TTC549 (cell line): ENCODE measurements at regions not wholly inside any gene's neighbourhood (a gene's known extent, or its start where the extent isn't known, plus 50 kb on each side); places are given as distances from the start of the nearest gene placed in this dataset.
"Not testable (repeated sequence)": the region's sequence is repeated elsewhere in the genome, so short reads cannot be mapped to it uniquely, and the experiment has no call there.

Source experiments
- FAIRE-seq: peaks from 2 replicates; lab custom pipeline; 2012; peaks lifted over from hg19 to GRCh38; lab: Jason Lieb, UNC

DNA sequence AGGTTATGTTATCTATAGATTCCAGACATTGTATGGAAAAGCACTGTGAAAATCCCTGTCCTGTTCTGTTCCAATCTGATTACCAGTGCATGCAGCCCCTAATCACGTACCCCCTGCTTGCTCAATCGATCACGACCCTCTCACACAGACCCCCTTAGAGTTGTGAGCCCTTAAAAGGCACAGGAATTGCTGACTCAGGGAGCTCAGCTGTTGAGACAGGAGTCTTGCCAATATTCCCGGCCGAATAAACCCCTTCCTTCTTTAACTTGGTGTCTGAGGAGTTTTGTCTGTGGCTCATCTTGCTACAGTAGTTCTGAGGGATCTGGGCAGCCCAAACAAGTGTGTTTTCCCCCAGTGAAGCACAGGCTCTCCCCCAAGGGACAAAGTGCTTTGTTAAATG, 596.3 kb upstream of the EPHA5 start:
- FAIRE-seq = not testable (repeated sequence)

DNA sequence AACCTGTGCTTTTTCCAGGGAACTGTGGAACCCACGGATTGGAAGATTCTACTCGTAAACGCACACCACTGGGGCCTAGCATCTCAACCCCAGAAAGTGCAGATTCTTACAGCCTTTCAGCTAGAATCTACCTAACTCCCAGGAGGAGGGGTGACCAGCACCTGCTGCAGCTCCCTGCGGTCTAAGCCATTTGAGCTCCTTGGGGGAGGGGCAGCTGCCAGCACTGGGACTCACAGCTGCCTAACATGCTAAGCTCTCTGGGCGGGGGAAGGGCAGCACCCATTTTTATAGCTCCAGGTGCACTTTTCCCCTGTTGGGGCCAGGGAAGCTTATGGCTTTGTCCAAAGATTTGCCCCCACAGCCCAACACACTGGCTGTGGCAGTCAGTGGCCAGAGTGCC, 595.7 kb upstream of the EPHA5 start:
- no peak for FAIRE-seq

DNA sequence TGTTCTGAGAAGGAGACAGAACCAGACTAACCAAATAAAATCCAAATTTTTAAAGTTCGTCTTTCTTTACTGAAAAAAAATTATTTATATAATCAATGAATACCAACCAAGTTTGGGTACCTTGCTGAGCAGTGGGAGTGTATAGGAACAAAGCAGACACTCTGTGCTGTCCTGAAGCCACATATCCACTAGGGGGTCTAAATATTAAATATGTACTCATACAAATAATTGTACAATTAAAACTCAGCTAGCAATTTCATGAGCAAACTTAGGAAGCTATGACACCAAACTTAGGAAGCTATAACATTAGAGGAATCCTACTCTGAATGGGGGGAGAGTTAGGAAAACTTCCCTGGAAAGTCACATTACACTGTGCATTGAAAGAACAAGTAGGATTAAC, 582.0 kb upstream of the EPHA5 start:
- no peak for FAIRE-seq

DNA sequence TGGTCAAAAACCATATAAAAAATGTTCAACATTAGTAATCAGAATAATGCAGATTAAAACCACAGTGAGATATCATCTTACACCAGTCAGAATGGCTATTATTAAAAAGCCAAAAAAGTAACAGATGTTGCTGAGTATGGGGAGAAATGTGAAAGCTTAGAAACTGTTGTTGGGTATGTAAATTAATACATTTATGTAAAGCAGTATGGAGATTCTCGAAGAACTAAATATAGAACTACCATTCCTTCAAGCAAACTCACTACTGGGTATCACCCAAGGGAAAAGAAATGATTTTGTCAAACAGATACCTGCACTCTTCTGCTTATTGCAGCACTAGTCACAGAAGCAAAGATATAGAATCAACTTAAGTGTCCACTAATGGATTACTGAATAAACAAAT, 576.4 kb upstream of the EPHA5 start:
- no peak for FAIRE-seq

DNA sequence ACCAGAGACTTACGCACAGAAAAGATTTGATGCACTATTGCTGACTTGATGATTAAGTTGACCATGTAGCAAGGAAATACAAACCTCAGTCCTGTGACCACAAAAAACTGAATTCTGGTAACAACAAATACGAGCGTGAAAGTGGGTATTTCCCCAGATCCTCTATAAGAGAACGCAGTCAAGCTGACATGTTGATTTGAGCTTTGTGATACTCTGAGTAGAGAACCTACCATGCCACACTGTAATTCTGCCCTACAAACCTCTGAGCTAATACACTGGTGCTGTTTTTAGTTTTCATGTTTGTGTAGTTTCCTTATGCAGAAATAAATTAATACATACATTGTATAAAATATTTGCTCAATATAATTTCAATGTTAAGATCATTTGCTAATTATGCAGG, 565.6 kb upstream of the EPHA5 start:
- FAIRE-seq = no peak

DNA sequence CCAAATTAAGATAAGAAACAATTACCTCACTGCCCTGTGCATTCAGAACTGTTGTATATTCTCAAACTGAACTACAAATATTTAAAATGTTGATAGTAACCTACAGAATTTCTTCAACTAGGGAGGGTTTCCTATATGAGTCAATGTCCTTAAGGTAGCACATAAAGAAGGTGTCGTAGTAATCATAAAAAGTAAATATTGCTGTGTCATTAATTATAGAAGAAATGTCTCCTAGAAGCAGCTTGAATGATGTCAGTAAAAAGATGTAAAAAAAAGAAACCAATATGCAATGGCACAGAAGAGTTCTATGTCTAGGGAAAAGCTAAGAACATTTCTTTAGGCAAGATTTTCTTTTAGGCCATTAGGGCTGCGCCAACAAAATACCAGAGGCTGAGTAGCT, 559.6 kb upstream of the EPHA5 start:
- FAIRE-seq = no peak

DNA sequence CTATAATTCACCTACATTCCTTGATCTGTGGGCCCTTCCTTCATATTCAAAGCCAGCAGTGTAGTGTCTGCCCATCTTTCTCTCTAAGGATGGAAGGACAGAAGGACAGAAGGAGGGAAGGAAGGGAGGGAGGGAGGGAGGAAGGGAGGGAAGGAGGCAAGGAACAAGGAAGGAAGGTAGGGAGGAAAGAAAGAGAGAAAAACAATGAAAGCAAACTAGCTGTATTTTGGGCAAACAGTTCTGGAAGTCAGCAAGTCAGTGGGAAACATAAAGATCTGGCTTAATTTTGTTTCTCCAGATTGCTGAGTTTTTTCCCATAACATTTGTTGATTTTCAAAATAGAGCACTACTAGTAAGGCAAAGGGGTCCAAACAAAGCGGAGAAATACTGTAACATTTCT, 555.2 kb upstream of the EPHA5 start:
- FAIRE-seq = no peak

DNA sequence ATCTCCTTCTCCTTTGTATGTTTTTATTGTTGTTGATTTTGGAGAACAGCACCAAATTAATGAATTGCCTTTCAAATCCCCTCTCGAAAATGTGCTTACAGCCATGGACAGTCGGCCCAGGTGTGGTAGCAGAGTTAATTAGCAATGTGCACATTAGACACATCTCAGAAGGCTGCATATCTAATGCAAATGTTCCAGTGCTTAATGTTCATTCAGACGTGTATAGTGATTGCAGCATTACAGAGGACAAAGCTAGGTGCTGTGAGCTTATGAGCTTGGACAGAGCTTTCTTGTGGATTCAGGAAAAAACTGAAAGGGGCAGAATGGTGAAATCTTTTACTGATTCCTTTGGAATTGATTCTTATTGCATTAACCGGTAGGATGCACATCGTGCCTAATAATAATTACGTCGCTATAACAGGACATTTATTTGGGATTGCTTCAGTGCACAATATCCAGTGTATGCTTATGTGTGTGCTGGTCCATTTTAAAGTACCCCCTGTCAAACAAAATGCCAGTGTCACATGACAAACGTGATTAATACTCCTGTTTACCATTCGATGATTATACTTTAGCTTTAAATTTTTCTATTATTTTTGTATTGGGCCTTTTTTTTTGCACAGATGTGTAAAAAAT, 552.9 kb upstream of the EPHA5 start:
- no peak for FAIRE-seq

DNA sequence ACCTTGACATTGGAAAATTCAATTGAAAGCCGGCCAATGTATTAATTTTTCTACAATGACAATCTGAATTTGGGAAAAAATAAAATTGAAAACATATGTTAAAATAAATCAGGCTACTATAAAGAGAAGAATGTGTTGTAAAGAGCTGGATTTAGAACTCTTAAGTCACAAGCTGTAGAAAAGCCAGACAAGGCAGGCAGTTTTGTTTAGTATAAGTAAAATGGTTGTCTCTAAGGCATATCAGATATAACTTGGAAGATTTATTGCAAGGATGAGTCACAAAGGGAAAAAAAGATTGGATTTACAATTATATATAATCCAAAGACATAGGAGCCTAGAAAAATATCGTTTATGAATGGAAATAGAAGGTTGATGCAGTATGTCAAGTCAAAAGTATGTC, 549.1 kb upstream of the EPHA5 start:
- no peak for FAIRE-seq

DNA sequence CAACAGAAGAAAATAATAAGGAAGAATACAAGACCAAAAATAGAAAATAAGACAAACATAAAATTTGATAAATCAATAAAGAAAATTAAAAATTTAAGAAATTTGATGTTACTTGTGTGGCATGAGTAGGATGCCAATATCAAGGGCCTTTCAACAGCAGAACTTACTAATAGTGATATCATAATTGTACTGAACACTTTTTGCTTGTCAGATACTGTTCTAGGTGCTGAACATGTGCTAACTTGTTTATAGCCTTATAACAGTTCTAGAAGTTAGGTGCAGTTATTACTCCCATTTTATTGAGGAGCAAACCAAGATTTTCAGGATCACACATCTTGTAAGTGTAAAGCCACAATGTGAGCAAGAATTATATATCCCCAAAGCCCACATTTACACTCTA, 546.0 kb upstream of the EPHA5 start:
- no peak for FAIRE-seq

DNA sequence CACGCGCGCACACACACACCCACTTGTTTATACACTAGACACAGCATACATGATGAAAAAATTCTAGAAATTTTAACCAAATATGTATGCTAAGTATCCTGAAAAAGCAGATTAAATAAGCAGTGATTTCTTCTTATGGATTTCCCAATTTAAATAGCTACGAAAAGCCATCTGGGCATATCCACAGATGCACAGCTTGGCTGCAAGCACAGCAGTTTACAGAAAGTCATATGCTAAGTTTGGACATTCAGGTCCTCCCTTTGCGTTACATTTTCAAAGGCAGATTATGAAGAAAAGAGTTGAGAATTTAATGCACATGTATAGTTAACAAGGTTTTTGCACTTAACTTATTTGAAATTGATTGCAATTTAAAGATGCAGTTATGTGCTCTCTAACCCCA, 542.2 kb upstream of the EPHA5 start:
- no peak for FAIRE-seq

DNA sequence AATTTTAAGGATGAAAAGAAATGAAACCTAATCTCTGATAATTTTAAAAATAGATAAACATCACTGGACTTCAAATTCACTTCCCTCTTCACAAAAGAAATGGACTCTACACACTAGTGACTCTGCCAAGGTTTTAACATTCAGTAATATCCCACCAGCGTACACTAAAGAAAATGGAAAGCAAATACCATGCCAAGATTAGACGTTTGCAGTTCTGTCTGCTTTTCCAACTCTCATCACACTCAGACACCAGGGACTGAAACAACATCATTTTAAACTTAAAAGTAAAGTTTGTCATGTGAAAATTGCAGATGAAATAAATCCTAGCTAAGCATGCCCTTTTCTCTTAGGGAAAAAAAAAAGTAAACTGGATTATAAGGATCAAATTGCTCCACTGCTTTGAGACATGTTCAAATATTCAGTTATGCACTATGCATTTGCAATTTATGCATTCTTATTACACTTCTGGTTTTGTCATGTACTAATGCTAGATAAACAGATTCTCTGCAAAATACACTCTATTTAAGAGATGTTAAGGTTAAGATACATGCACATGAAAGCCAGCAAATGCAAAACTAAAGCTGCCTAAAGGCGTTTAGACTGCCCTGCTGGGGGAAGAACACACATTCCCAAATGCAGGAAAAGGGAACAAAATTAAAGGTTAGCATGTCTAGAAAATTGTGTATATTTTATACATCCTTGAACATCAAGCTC, 534.4 kb upstream of the EPHA5 start:
- FAIRE-seq = no peak

DNA sequence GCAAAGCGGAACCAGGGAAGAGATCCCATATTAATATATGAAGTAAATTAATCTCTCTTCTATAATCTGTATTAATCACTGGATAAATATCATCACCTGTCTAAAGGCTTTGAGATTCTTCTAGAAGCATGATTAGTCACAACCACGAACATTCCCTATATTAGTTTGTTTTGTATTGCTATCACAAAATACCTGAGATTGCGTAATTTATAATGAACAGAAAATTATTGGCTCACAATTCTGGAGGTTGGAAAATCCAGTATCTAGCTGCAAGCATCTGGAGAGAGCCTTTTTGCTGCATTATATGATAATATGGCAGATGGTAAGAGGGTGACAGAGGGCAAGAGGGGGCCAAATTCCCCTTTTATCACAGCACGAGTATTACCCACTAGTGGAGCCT, 532.6 kb upstream of the EPHA5 start:
- no peak for FAIRE-seq

DNA sequence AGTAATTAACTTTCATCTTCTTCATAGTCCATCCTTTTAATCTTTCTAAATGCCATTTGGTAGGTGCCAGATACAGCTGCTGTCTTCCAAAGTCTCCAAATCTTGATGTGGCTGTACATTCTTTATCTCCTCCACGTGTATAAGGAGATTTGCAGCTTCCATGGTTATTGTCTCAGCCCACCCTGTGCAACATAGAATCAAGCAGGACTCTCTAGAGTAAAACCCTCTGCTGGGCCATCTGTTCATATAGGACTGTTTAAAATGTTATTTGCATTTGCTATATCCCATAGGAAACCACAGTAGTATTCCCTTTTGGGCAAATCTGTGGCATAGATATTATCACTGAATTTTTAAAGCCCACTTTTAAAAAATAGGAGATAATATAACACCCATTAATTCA, 527.2 kb upstream of the EPHA5 start:
- no peak for FAIRE-seq

DNA sequence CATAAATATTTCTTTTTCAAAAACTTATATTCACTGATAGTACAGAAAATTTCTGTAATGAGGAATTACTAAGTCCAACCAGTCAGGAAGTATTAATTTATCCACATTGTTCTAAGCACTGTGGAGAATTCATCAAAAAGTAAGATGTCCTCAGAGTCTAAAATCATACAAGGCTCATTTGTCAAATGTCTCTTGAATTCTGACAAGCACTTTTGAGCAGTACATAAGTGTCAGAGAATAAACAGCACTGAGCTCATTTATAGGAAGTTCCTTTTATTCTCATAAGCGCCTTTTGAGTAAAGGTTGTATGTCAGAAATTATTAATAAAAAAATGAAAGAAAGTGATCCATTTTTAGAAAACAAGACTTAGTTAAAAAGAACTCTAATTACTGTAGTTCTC, 523.2 kb upstream of the EPHA5 start:
- no peak for FAIRE-seq

DNA sequence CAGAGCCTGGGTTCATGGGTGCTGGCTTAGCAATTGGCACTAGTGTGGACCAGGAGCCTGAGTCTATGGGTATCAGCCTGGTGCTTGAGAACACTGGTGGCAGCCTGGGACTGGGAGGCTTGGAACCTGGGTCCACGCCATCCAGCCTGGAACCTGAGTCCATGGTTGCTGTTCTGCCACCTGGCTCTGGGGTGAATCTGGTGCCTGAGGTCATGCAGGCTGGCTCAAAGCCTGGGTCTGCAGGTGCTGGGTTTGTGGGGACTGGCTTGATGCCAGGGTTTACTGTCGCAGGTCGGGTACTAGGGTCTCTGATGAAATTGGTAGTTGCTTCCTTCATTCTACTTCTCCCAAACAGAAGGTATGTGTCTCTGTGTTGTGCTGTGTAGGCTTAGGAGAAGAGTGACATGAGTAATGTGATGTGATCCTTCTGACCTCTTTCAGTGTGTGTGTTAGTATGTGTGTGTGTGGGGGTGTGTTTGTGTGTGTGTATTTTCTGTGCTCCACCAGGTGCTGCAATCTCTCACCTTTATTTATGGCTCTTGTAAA, 517.0 kb upstream of the EPHA5 start:
- no peak for FAIRE-seq

DNA sequence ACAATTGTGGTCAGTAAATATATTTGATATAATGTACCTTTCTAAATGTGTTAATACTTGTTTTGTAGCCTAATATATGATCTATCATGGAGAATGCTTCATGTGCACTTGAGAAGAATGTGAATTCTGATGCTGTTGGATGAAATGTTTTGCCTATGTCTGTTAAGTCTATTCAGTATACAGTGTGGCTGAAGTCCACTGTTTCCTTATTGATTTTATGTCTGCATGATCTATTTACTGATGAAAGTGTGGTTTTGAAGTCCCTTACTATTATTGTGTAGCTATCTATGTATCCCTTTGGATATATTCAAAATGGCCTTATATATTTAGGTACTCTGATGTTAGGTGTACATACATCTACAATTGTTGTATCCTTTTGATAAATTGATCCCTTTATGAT, 515.8 kb upstream of the EPHA5 start:
- no peak for FAIRE-seq

DNA sequence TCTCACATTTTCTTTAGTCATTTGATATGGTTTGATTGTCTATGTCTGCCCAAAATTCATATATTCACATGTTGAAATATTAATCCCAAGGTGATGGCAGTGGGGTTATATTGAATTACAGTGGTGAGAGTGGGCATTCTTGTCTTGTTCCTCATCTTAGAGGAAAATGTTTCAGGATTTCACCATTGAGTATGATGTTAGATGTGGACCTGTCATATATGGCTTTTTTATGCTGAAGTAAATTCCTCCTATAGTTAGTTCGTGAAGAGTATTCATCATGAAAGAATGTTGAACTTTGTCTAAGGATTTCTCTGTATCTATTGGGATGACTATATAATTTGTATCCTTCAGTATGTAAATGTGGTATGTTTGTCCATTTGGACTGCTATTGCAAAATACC, 512.3 kb upstream of the EPHA5 start:
- FAIRE-seq = no peak

DNA sequence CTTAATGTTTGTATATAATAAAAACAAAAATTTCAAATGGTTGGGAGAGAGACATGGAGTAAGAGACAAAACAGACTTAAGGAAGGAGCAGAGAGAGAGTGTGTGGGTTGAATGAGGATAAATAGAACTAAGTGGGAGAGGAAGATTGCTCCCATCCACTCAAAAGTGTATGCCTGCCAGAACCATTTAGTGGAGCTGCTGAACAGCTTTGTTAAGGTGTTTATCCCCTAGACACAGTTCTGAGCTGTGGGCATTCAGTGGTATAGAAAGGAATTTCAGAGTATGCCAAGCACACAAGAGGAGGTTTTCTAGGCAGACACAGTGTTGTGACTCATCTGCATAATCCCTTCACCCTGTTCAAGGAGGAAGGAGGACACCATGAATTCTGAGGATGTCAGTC, 508.6 kb upstream of the EPHA5 start:
- FAIRE-seq = no peak

DNA sequence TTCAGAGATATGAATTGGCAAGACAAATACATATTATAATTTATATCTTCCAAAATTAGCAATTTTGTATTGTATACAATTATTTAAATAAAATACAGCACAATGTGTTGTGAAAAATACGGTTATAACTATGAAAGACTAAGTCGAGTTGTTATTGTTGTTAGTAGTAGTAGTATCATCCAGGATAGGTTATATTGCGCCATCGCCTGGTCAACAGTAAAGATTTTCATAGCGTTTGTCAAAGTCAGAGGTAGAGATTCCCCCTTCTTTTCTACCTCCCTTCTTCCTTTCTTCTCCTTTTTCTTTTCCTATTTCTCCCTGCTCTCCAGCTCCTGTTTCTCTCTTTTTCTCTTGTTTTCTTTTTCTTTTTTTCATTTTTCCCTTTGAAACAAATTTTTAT, 499.1 kb upstream of the EPHA5 start:
- peak; percentile 49 for FAIRE-seq

DNA sequence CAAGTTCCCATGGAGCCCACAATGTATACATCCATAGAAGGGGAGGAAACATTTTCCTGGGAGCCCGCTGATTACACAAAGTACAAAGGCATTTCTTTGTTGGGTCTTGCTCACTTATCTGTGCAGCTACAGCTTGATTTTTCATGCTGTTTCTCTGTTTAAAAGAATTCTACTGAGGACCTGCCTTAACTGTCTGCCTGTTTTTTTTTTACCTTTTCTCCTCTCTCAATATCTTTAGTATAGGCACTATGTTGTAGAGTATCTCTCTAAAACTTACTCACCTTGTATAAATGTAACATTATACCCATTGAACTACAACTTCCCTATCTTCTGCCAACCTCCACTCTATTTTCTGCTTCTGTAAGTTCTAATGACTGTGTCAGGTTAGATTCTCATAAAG, 494.6 kb upstream of the EPHA5 start:
- no peak for FAIRE-seq

DNA sequence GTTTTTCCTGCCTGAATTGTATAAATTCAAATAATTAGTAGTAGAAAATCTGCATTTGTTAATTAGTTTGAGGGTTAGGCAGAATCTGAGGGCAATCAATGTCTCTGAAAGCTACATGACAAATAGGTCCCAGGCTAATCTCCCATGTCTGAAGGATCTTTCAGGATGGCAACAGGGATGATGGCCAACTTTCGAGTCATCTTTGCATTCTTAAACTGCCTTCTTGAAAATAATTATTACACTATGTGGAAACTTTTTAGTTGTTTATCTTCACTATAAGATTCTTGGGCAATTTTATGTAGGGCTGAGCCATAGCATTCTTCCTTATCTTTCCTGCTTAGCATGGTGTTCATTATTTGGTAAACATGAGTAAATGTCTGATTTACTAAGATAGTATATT, 490.3 kb upstream of the EPHA5 start:
- no peak for FAIRE-seq

DNA sequence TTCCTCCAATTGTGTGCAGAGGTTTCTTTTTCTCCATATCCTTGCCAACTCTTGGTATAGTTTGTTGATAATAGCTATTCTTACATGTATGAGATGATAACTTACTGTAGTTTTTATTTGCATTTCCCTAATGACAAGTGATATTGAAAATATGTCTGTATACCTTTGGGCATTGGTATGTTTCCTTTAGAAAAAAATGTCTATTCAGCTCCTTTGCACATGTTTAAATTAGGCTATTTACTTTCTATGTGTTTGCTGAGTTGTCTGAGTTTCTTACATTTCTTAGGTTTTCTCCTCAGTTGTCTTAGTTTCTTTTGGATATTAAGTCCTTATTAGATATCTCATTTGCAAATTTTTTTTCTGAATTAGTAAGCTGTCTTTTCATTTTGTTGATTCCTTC, 487.3 kb upstream of the EPHA5 start:
- no peak for FAIRE-seq

DNA sequence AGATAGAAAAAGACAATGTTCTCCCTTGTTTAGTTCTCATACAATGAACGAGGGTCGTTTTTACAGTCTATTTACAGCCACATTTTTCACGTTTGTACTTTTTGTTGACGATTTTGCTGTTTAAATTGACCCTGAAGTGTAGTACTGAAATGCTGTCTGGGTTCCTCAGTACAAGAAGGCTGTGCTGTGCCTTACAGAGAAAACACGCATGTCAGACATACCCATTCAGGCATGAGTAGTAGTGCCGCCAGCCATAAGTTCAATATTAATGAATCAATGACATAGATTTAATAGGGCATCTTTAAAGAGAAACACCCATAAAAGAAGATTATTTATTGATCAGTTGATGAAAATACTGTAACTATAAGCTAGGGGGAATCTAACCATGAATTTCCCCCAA, 459.8 kb upstream of the EPHA5 start:
- FAIRE-seq = no peak
